Mesothelial cell of epicardium (in vitro differentiated cells): ENCODE measurements at regions not wholly inside any gene's neighbourhood (a gene's known extent, or its start where the extent isn't known, plus 50 kb on each side); places are given as distances from the start of the nearest gene placed in this dataset.

Experiments used
- DNase-seq, 2 experiments: peaks; one replicate each; pipeline ENCODE4 v3.0.0; 2021; ENCODE audit warnings: low spot score in 2 of 2; ENCODE audit not compliant: unreplicated experiment in 2 of 2
- H3K27ac Mint-ChIP-seq: 2 replicates; pipeline ENCODE4 v1.8.0; 2021; ENCODE audit warnings: mixed read lengths
- H3K27me3 Mint-ChIP-seq: 2 replicates; pipeline ENCODE4 v1.8.0; 2021; ENCODE audit warnings: low read depth, mixed read lengths
- H3K36me3 Mint-ChIP-seq: 2 replicates; pipeline ENCODE4 v1.8.0; 2021; ENCODE audit warnings: mixed read lengths
- H3K4me1 Mint-ChIP-seq: 2 replicates; pipeline ENCODE4 v1.8.0; 2021; ENCODE audit warnings: mixed read lengths
- H3K4me3 Mint-ChIP-seq: 2 replicates; pipeline ENCODE4 v1.8.0; 2021; ENCODE audit warnings: mild to moderate bottlenecking, moderate library complexity, mixed read lengths
- H3K9me3 Mint-ChIP-seq: 2 replicates; pipeline ENCODE4 v1.8.0; 2021; ENCODE audit warnings: mixed read lengths
- TF ChIP-seq, protein P1 (sequence below): fragments of 200-600 bp; sonication (generic); IDR thresholded peaks from one replicate; pipeline ENCODE4 v1.5.0; 2021; ENCODE audit warnings: antibody characterized with exemption; ENCODE audit not compliant: unreplicated experiment

DNA sequence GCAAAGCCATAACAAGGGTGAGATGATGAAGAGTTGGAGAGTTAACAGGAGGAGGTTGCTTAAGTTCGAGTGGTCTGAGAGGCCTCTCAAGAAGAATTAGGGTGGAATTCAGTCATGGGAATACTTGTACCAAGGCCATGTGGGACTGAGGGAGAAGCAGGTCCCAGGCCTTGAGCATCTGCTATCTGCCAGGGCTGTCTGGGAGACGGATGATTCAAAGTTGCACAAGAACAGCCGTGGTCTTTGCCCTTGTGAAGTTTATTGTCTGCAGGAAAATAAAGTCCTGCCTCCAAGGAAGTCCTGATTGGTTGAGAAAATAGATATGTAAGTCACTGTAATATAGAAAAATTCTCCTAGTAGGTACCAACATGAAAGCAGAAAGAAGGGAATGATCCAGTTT is 178.8 kb upstream of the RFC3 start:
- Mint-ChIP-seq H3K27ac (no peak overlapping the region), H3K4me3 (no peak overlapping the region), H3K36me3 (no peaks in the 10 kb centered on the region), H3K4me1 (peaks cover 46% of the 10 kb centered on the region), H3K9me3 (no peaks in the 10 kb centered on the region), H3K27me3 (no peaks in the 10 kb centered on the region)
- TF ChIP-seq, protein P1, sequence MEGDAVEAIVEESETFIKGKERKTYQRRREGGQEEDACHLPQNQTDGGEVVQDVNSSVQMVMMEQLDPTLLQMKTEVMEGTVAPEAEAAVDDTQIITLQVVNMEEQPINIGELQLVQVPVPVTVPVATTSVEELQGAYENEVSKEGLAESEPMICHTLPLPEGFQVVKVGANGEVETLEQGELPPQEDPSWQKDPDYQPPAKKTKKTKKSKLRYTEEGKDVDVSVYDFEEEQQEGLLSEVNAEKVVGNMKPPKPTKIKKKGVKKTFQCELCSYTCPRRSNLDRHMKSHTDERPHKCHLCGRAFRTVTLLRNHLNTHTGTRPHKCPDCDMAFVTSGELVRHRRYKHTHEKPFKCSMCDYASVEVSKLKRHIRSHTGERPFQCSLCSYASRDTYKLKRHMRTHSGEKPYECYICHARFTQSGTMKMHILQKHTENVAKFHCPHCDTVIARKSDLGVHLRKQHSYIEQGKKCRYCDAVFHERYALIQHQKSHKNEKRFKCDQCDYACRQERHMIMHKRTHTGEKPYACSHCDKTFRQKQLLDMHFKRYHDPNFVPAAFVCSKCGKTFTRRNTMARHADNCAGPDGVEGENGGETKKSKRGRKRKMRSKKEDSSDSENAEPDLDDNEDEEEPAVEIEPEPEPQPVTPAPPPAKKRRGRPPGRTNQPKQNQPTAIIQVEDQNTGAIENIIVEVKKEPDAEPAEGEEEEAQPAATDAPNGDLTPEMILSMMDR: no peak
- no peak for DNase-seq

DNA sequence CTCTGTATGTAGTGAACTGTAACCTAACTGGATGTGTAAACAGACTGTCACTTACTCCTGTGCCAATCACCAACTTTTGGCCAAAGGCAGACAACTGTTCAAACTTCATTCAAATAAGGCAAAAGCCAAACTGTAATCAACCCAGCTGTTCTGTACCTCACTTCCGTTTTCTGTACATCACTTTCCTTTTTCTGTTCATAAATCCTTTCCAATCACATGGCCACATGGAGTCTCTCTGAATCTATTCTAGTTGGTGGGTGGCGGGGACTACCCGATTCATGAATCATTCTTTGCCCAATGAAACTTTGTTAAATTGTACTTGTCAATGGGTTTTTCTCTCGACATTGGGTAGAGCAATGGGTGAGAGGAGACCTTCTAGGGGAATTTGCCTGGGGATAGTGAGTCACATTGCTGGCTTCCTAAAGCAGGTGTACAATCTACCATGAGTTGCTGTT is 178.3 kb upstream of the RFC3 start:
- peaks cover 41% of the 10 kb centered on the region for H3K4me1 Mint-ChIP-seq
- no peak overlapping the region for H3K27ac Mint-ChIP-seq
- TF ChIP-seq, protein P1: no peak
- H3K9me3 Mint-ChIP-seq: no peaks in the 10 kb centered on the region
- H3K27me3 Mint-ChIP-seq: no peaks in the 10 kb centered on the region
- H3K36me3 Mint-ChIP-seq: no peaks in the 10 kb centered on the region
- no peak overlapping the region for H3K4me3 Mint-ChIP-seq
- DNase-seq: no peak

DNA sequence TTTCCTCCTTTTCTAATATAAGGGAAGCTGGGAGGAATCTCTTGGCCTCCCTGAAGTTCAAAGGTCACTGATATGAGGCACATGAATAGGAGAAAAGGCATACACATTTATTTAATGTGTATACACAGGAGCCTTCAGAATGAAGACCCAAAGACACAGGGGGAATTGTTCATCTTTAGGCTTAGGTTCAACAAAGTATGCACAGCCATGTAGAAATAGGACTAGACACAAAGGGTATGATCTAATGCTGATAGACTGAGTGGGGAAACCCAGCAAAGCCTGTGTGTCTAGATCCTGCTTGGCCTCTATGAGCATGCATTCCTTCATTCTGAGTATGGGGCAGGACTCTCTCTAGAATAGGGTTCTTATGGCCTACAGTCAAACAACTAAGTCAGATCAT is 177.1 kb upstream of the RFC3 start:
- H3K36me3 Mint-ChIP-seq: no peaks in the 10 kb centered on the region
- TF ChIP-seq, protein P1: no peak
- no peaks in the 10 kb centered on the region for H3K9me3 Mint-ChIP-seq
- no peak for DNase-seq
- peaks cover 37% of the 10 kb centered on the region for H3K4me1 Mint-ChIP-seq
- H3K27me3 Mint-ChIP-seq: no peaks in the 10 kb centered on the region
- no peak overlapping the region for H3K27ac Mint-ChIP-seq
- no peak overlapping the region for H3K4me3 Mint-ChIP-seq

DNA sequence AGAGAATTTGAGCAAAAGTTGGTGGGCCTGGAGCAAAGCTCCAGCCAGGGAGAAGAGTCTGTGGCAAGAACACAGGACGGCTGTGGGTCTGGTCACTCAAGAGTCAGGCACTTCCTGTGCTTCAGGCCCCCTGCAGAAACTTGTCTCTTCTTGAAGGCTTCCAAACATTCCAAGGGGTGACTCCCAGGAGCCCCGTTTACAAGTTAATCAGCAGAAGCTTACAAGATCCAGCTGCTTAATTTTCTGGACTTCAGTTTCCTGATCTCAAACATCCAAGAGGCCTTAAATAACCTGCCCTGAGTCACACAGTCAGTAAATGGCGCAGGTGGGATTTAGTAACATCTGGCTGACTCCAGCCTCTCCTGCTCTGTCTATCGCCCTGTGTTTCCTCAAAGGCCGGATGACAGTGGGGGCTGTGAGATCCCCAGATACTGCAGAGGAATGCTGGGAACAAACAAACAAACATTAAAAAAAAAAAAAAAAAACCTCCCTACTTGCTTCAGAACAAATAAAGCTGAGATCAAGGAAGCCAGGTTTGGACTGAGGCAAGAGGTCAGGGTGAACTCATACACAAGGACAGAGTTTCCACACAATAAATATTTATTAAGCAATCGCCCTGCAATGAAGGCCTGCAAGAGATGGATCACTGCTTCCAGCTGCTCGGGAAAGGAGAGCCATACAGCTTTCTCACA is 175.4 kb upstream of the RFC3 start:
- H3K9me3 Mint-ChIP-seq: no peaks in the 10 kb centered on the region
- H3K4me3 Mint-ChIP-seq: no peak overlapping the region
- no peaks in the 10 kb centered on the region for H3K36me3 Mint-ChIP-seq
- no peaks in the 10 kb centered on the region for H3K27me3 Mint-ChIP-seq
- TF ChIP-seq, protein P1: no peak
- no peak for DNase-seq
- peak overlapping the region; percentile 65 for H3K27ac Mint-ChIP-seq
- peaks cover 37% of the 10 kb centered on the region for H3K4me1 Mint-ChIP-seq

DNA sequence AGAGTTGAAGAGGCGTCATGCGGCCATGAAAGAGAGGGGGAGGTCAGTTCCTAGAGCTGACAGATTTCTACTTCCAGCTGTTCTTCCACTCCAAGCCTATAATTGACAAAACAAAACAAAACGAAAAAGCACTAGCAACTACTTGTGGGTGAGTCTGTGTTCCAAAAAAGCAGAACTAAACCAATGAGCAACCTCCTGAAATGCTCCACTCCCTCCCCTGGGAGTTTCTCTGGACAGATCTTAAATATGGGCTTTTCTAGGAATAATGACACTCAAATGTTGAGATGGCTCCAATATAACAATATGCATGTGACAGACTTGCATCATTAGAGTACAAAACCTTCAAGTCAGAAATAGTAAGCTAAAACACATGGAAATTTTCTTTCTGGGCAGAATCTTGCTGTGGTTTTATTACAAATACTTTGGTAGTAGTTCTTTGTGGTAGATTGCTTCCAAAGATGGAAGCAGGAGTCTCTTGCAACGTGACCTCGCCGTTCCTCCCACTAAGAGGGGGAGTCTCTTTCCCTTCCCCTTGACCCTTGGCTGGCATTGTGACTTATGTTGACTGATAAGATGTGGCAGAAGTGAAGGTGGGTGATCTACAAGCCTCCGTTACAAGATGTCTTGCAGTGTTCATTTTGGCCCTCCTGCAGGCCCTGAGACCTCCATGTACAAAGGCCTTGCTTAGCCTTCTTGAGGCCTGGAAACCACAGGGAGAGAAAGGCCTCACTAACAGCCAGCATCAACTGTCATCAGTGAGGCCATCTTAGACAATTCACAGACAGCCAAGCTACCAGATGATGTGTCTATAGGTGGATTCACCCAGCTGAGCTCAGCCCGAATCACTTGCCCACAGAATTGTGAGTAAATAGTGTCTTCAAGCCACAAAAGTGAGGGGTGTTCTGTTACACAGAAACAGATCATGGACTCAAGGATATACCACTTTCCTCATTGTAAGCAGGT is 173.1 kb upstream of the RFC3 start:
- Mint-ChIP-seq H3K27ac (no peak overlapping the region), H3K27me3 (no peaks in the 10 kb centered on the region), H3K4me3 (no peak overlapping the region), H3K36me3 (no peaks in the 10 kb centered on the region), H3K4me1 (peaks cover 36% of the 10 kb centered on the region), H3K9me3 (no peaks in the 10 kb centered on the region)
- TF ChIP-seq, protein P1: no peak
- DNase-seq: no peak
